HG02884 (cell line): ENCODE measurements at regions not wholly inside any gene's neighbourhood (a gene's known extent, or its start where the extent isn't known, plus 50 kb on each side); places are given as distances from the start of the nearest gene placed in this dataset.

Experiments
- ATAC-seq: cut with Tn5 transposase; IDR thresholded peaks from one replicate; pipeline ENCODE4 v1.9.1; 2021; ENCODE audit warnings: mild to moderate bottlenecking, moderate library complexity; ENCODE audit not compliant: unreplicated experiment

DNA sequence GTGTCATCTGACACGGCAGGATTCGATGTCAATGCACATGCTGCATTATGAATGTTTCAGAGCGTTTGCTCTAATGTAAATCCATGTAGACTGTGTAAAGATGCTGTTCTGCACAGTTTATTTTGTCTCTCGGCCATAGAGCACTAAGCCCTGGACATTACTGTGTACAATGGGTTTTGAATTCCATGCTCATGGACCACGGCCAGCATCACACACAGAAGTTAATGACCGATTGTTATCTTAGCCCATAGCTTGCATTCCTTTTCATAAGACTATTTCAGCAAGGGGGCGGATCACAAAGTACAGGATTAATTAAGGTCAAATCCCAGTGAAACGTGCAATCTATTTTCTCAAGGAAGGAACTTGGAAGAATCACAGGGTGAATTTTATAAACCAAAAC lies 286.1 kb upstream of the TENM3 start:
- no peak for ATAC-seq

DNA sequence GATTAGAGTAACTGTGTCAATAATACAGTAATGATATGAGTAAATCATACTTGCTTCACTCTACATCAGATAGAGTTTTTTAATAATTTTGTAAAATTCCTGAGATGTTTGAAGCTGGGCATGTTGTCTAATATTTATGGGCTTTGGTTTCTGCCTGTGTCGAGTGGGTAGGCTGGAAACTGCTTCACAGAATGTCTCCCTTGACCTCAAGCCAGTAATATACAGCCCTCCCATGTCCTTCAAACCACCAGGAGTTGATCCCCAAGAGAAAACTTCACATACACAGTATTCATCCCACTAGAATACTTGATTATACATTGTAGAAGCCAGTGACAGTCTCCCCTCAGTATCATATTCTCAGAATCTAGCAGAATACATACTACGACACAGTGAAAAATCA lies 284.8 kb upstream of the TENM3 start:
- no peak for ATAC-seq

DNA sequence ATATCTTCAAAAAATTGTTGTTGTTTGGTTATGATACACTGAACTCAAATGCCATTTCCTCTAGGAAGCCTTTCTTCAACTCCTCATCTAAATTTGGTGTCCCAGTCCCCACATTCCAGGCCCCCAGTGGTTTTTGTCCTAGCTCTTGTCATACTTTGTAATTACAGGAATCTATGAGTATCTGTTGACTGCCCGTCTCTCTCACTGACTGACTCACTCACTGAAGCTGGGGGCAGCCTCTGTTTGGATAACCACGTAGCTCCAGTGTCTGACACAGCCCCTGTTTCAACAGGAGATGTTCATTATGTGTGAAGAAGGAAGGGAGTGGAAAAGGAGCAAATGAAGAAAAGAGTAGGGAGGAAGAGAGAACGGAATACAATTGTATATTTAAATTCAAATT lies 284.1 kb upstream of the TENM3 start:
- ATAC-seq = no peak

DNA sequence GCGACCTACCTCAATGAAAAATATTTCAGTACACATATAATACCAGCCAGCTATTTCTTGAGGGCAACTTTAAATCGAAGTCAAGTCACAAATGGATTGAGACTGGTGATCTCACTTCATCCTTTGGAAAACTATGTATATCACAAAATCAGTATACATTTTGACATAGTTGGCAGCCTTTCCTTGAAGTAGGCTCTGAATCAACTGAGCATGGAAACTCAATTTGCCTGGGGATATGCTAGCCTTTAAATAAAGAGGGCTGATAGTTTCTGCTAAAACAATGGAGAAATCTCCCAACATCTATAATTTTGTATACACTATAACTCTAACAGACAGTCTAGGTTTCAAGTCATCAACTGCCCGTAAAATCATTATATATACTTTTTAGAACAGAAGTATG lies 282.8 kb upstream of the TENM3 start:
- ATAC-seq = no peak

DNA sequence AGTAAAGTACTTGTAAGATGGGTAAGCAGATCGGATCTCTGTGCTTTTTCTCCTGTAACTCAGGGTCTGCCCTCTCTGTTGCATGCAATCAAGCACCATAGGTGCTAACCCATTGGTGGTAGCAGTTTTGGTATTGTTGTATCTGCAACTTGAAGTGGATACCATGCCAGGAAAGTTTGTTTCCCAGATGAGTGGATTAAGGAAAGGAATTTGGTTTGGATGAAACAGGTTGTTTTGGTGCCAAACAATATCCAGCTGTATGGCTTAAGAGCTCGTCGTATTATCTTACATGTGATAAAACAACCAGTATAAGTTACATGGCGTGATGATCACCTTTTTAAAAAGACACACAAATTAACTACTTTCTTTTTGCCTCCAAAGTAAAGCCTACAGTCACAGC lies 280.9 kb upstream of the TENM3 start:
- no peak for ATAC-seq

DNA sequence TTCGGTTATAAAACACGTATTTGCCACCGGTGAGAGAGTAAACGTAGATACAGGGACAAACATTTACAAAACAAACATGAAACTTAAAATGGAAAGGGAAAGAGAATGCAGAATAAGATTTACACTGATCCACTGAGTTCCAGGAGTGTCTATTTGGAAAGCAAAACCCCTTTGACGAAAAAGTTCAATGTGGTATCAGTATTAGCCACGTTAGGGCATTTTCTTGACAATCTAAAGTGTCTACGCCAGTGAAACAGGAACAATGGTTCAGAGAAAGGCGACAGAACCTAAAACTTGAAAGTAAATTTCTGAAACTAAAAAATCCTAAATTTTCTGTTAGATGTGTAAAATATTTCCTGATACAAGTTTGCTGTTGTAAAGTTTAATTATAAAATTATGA lies 278.5 kb upstream of the TENM3 start:
- no peak for ATAC-seq

DNA sequence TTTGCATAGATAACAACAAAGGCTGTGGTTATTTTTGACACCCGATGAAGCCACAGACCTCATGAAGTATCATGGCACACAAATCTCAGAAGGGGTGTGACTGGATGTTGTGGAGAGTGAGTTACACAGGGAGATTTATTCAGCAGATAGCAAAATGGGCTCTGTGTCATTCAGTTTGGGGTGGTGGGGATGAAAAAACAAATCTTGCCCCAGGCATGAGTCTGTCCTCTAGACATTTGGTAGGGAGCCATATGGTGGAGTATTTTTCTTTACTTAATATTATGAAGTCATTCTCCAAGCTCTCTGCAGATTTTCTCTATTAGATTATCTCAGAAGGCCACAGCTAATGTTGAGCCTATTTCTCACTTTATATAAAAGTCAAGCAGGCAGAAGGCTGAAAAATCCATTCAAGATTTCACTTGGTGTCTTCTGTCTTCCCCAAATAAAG lies 277.1 kb upstream of the TENM3 start:
- ATAC-seq = no peak

DNA sequence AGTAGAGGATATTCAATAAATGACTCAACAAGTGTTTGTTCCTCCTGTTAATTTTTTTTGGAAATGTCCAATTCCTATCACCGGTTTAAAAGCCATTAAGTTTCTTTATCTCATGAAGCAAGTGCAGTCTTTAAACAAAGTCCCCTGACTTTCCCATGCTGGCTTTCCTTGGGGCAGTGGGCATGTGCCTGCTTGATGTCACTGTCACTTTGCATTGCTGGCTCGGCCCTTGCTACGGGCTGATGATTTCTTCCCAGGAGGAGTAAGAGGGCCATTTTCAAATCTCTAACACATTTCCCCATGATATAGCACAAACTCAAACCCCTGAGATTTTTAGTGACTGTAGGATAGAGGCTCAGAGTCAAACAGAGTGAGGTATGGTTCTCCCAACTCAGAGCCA lies 275.8 kb upstream of the TENM3 start:
- ATAC-seq = no peak

DNA sequence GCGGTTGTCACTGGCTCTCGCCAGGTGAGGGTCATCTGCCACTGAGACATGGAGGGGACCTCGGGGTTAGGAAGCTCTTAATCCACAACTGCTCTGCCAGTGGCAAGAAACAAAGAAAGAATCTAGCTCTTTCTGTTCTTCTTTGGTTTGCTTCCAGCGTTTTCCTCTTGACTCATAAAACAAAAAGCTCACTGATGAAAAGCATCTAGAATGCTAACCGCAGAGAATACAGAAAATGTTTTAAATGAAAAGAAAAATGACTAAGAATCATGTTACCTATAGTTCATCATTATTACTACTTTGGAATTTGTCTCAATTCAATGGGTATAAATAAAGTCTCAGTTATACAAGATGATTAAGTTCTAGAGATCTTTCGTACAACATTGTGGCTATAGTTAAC lies 274.8 kb upstream of the TENM3 start:
- no peak for ATAC-seq

DNA sequence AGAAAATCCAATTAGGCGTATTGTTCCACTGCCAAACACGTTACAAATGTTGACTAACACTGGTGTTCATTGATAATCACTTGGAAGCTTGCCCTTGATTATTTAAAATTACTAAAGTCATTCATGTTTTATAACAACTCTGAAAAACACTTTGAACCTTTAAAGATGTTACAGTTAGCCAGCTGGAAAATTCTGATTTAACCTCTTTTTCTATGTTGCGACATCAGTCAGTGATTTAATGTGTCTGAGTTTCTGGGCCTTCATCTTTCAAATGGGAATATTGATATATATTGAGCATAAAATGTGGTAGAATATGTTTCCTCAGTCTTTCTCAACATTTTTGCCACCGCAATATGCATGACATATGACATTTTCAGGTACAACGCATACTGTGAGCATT lies 274.1 kb upstream of the TENM3 start:
- ATAC-seq = no peak

DNA sequence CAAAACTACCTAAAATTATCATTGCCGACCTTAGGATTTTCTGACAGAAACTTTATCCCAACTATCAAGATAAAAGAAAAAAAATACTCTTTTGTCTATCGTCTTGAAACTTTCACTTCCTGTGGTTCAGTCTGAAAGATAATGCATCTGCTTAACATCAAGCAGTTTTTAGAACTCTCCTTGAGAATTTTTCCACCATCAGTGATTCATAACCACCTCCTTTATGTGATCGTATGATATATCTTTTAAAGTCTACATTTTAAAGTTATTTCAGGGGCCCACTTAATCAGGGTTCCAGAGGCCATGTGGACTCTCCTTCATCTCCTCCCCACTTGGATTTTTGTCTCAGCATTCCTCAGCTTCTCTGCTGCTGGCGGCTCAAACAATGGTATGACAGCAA lies 272.8 kb upstream of the TENM3 start:
- ATAC-seq = no peak

DNA sequence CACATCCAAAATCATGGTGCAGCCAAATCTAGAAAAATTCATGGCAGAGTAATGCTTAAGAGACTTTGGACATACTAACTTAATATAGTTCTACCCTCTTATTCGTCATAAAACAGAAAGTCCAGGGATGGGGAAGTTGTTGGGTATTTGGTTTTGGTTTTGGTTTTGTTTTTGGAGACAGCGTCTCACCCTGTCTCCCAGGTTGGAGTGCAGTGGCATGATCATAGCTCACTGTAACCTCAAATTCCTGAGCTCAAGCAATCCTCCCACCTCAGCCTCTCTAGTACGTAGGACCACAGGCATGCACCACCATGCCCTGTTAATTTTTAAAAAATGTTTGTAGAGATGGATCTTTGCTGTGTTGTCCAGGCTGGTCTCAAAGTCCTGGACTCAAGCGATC lies 271.8 kb upstream of the TENM3 start:
- ATAC-seq = no peak

DNA sequence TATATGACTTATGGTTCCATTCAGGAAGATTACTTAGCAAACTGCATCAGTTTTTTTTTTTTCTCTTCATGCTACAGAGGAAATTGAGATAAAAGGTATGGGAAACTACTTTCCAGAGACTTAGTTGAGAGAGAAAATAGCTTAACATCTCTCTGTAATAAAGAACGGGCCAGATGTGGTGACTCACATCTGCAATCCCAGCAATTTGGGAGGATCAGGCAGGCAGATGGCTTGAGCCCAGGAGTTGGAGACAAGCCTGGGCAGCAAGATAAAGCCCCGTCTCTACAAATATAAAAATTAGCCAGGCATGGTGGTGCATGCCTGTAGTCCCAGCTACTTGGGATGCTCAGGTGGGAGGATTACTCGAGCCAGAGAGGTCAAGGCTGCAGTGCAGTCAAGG lies 271.2 kb upstream of the TENM3 start:
- ATAC-seq = no peak

DNA sequence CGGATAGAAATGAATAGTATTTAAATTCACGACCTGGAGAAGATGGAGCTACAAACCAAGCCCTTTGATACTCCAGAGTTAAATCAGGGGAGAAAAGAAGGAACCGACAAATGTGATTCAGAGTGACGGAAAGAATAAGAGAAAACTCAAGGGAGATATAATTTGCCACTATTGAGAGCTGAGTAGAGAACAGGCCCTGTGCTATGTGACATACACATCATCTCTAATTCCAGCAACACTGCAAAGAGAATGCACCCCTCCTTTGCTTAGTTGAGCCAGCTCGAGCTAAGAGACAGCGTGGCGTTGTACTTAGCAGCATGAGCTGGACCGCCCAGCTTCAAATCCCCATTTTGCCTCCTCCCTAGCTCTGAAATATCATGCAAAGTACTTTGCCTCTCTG lies 266.4 kb upstream of the TENM3 start:
- no peak for ATAC-seq

DNA sequence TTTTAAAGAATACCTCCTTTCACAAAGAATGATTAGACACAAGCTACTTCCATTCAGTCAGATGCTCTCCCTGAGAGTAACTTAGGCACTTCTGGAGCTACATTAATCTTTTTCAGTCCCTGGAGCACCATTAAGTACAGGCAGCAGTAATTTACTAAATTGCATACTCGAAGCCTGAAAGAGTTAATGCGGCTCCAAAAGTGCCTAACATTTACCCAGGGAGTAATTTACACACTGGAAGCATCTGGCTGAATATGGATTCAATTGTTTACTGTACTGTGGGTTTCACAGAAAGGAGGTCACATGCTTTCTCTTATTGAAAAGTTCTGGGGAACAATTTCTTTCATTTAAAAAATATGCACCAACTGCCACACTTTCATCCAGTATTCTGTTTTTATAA lies 260.8 kb upstream of the TENM3 start:
- no peak for ATAC-seq

DNA sequence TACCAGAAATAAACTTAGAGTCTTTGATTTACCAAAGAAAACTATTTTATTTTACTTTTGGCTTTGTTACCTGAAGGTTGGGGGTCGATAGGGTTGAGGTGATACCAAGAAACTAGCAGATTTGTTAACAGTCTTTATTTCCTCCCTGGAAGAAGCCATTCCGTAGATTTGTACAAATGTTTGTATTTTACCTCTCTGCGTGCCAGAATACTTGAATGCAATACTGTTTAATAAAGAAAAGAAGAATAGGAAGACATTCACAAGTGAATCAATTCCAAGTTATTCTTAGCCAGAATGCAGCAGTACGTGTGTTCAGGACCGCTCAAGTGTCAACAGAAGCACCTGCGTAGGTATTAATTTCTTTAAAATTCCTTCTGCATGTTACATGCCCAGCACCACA lies 260.3 kb upstream of the TENM3 start:
- ATAC-seq = no peak

DNA sequence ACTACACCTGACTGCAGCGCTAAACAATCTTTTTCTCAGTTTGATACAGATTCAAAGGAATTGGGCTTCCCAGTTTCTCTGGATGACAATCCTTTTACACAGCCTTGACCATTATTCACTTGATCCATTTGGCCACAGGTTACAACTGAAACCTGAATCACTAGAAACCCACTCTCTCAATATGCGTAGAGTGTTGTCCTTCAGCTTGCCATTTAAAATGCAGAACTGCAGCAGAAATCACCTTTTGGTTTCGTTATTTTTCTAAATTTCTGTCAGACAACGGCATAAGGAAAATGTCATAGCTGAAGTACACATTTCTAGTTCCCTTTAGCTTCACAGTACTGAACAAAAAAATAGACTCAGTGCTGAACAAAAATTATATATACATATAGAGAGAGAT lies 255.8 kb upstream of the TENM3 start:
- ATAC-seq = no peak

DNA sequence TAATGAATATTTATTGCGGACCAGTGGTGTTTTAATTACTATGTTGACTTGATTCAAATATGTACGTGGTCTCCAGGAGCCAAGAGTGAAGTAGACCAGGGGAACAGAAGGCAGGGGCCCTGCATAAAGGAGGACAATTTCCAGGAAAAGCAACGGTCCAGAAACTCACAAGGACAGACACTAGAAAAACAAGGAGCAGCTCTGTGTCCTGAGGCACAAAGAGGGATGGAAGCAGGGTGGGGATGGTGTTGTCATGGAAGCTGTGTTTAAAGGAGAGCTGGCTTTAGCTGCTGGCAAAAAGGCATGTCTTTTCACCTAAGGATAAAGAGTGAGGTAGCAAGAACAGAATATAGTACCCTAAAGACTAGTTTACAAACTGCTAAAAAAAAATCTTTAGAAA lies 254.1 kb upstream of the TENM3 start:
- no peak for ATAC-seq

DNA sequence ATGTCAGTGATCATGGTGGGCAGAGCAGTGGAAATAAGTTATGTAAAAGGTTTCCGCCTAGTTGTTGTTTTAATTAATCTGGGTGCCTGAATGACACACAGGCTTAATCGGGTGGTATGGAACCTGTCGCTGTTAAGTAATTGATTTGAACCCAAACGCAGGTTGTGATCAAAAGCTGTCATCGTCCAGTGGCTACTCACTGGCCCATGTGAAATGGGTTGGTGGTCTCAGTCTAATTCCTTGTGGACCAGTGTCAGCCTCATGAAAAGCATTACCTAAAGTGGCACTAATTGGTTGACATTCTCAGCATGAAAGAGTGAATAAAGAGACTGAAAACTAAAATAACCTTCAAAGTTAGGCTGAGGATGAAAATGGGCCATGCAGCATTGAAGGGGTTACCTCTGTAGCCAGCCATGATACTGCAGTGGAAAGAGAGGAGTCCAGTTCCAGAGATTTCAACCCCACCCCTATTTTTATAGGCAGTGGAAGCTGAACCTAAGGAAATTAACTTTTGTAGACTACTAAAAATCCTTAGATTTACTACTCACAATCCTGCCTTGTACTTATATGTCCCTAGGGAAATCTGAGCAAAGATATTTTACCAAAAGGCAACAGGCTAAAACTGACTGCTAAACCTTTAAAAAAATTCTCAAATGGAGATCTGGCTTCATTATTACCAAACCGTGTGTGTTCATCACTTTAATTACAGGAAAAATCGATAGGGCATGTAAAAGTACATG lies 251.7 kb upstream of the TENM3 start:
- ATAC-seq = no peak

DNA sequence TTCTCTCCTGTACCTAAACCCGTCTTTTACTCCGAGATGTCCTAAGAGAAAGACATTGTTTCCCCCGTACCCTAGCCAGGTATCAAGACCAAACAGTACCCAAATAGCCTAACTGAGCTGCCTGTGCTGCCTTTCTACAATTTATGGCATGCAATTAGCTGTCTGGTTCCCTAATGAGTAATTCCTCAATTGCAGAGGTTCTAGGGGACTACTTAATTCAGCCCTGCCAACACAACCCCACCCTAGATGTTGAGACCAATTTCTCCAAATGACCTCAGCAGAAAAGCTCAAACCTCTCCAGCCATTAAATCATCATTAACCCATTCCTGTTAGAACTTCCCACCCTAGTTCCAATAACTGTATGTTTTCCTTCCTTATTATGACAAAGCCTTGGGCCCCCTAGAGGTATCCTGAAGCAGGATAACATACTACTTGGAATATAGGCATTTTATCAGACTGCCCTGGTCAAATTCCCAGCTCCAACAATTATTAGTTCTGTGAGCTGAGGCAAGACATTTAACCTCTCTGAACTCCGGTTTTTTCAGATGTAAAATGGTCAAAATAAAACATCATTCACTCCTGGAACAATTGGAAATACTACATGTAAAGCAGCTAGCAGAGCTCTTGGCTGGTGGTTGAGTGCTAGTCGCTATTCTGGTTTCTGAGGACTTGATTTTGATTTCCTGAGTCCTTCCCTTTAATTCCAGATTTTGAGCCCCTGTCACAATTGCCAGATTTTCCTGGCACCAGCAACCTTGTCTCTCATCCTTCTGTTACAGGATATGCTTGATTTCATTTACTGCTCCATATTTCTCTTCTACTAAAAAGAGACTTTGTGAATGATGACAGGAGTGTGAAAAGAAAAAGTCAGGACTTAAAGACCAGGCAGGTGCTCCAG lies 244.6 kb upstream of the TENM3 start:
- no peak for ATAC-seq

DNA sequence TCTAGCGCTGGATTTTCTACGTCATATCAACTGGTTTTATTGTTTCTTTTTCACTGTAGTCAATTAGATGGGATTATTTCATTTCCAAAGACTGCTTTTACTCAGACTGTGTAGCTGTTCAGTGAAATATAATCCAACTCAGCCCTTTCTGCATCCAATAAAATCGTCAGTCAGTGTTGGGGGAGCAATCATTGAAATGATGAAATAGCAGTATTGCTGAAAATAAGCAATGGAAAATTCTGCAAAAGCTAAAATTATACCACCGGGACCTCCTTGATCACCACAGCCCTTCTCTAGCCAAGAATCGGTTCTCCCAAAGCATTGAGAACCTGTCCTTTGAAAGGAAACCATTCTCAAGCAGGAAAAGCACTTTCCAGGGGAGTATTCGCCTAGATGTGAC lies 243.1 kb upstream of the TENM3 start:
- ATAC-seq = no peak

DNA sequence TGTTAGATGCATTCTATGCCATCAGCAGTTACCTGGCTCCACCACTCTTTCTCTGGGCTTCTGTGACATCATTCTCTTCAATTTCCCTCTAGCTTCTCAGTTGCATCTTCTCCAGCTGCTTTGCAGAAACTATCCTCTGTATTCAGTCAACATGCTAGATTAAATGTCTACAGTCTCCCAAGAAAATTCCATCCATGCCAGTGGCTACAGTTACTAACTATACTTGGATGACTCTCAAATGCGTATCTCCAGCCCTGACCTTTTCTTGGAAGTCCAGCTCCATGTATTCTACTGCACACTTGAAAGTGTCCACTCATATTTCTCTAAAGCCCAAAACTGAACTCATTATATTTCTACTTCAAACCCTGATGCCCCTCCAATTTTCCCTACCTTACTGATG lies 232.3 kb upstream of the TENM3 start:
- no peak for ATAC-seq
